ENCODE measurements at regions not wholly inside any gene's neighbourhood (a gene's known extent, or its start where the extent isn't known, plus 50 kb on each side); places are given as distances from the start of the nearest gene placed in this dataset.

DNA sequence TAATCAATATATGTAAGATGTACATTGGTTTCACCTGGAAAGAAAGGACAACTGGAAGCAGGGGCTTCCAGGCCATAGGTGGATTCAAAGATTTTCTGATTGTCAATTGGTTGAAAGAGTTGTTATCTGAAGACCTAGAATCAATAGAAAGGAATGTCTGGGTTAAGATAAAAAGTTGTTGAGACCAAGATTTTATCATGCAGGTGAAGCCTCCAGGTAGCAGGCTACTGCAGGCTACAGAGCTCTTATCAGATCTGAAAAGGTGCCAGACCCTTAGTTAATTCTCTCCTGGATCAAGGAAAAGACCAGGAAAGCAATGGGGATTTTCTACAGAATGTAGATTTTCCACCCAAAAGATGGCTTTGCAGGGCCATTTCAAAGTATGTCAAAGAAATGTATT is 487.2 kb downstream of the BTBD3 start:
- TF ChIP-seq, protein P1, sequence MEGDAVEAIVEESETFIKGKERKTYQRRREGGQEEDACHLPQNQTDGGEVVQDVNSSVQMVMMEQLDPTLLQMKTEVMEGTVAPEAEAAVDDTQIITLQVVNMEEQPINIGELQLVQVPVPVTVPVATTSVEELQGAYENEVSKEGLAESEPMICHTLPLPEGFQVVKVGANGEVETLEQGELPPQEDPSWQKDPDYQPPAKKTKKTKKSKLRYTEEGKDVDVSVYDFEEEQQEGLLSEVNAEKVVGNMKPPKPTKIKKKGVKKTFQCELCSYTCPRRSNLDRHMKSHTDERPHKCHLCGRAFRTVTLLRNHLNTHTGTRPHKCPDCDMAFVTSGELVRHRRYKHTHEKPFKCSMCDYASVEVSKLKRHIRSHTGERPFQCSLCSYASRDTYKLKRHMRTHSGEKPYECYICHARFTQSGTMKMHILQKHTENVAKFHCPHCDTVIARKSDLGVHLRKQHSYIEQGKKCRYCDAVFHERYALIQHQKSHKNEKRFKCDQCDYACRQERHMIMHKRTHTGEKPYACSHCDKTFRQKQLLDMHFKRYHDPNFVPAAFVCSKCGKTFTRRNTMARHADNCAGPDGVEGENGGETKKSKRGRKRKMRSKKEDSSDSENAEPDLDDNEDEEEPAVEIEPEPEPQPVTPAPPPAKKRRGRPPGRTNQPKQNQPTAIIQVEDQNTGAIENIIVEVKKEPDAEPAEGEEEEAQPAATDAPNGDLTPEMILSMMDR (IDR thresholded peaks at IDR 0.05): no peak
- no peak for TF ChIP-seq POLR2AphosphoS5 (IDR thresholded peaks at IDR 0.05)
- no peak for TF ChIP-seq EP300 (IDR thresholded peaks at IDR 0.05)
